ENCODE measurements at regions not wholly inside any gene's neighbourhood (a gene's known extent, or its start where the extent isn't known, plus 50 kb on each side); places are given as distances from the start of the nearest gene placed in this dataset.

DNA sequence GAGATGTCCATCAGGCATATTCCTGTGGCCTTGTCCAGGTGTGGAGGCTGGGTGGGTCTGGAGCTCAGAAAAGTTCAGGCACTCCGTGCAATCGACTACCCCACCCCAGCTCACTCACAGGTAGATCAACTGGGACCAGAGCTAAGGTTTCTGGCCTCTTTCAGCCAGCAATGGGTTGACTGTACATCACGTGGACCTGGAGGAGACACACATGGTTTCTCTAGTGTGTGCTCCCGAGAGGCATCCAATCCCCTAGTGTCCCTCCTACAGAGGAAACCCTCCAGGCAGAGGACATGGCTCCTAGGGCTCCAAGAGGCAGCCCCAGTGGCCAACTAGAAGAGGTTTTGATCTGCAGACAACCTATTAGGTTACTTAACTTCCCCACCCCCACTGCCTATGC lies 119.5 kb upstream of the RGS6 start:
- no TSS peak for BruUV-seq (replicated peaks)

DNA sequence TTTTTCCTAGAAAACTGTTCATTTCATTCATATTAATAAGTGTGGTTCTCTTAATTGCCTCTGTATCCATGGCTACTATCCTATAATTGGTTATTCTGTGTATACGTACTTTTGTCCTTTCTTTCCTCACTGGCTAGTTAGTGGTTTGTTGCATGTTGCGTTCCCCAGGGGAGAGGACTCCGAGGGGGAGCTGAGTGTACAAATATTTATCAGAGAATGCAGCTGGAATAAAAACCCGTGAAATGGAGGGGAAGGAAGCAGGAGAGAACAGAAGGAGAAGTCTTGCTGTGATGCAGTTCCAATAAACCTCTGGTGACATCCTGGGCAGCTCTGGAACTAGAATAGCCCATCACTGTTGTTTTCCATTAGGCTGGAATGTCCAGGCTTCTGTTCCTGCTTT lies 117.1 kb upstream of the RGS6 start:
- no peak for TF ChIP-seq EZH2 (IDR thresholded peaks at IDR 0.05; ENCODE audit: low read depth)
- TF ChIP-seq, protein P1, sequence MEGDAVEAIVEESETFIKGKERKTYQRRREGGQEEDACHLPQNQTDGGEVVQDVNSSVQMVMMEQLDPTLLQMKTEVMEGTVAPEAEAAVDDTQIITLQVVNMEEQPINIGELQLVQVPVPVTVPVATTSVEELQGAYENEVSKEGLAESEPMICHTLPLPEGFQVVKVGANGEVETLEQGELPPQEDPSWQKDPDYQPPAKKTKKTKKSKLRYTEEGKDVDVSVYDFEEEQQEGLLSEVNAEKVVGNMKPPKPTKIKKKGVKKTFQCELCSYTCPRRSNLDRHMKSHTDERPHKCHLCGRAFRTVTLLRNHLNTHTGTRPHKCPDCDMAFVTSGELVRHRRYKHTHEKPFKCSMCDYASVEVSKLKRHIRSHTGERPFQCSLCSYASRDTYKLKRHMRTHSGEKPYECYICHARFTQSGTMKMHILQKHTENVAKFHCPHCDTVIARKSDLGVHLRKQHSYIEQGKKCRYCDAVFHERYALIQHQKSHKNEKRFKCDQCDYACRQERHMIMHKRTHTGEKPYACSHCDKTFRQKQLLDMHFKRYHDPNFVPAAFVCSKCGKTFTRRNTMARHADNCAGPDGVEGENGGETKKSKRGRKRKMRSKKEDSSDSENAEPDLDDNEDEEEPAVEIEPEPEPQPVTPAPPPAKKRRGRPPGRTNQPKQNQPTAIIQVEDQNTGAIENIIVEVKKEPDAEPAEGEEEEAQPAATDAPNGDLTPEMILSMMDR (conservative IDR thresholded peaks at IDR 0.05) = no peak
- no peaks in the 10 kb centered on the region for H3K4me1 ChIP-seq (replicated peaks; ENCODE audit: insufficient read depth)
- ChIA-PET POLR2A (ENCODE audit: unreplicated experiment) (no interaction called here), CTCF (no interaction called here)
- H2AFZ ChIP-seq = no peak overlapping the region
- no peak overlapping the region for H3K4me3 ChIP-seq
- H3K36me3 ChIP-seq (ENCODE audit: low read depth) = no peaks in the 10 kb centered on the region
- H3K27ac ChIP-seq = no peak overlapping the region
- no peaks in the 10 kb centered on the region for H3K9me2 ChIP-seq (ENCODE audit: insufficient read depth)
- H3K4me2 ChIP-seq = no peak overlapping the region
- no TSS peak for BruUV-seq (replicated peaks)
- DNase-seq = no peak
- no peaks in the 10 kb centered on the region for H3F3A ChIP-seq (ENCODE audit: insufficient read depth, low read depth)
- no peaks in the 10 kb centered on the region for H4K20me1 ChIP-seq (ENCODE audit: insufficient read depth)
- peaks cover 7% of the 10 kb centered on the region; the same call in 1 of the 2 replicates for H3K27me3 ChIP-seq (ENCODE audit: insufficient read depth, low read depth)
- H3K79me2 ChIP-seq (ENCODE audit: low read depth) = no peaks in the 10 kb centered on the region
- intact Hi-C loops (cut with micrococcal nuclease; ENCODE audit: unreplicated experiment) = no loop called here
- H3K9me3 ChIP-seq (ENCODE audit: insufficient read depth, low read depth) = no peaks in the 10 kb centered on the region

More for the DNA sequence above, 119.5 kb upstream of the RGS6 start:
- H3K9me2 ChIP-seq (ENCODE audit: insufficient read depth) = no peaks in the 10 kb centered on the region
- no peaks in the 10 kb centered on the region for H3K36me3 ChIP-seq (ENCODE audit: low read depth)
- no peak for DNase-seq
- no peak overlapping the region for H3K27ac ChIP-seq
- POLR2A ChIA-PET (ENCODE audit: unreplicated experiment) = no interaction called here
- intact Hi-C loops (cut with micrococcal nuclease; ENCODE audit: unreplicated experiment) = no loop called here
- no peaks in the 10 kb centered on the region for H3K9me3 ChIP-seq (ENCODE audit: insufficient read depth, low read depth)
- H3K79me2 ChIP-seq (ENCODE audit: low read depth) = no peaks in the 10 kb centered on the region
- no peak overlapping the region for H3K4me3 ChIP-seq
- CTCF ChIA-PET = no interaction called here
- H3K4me1 ChIP-seq (replicated peaks; ENCODE audit: insufficient read depth) = no peaks in the 10 kb centered on the region
- peaks cover 10% of the 10 kb centered on the region; the same call in 1 of the 2 replicates for H3K27me3 ChIP-seq (ENCODE audit: insufficient read depth, low read depth)
- no peak overlapping the region for H3K4me2 ChIP-seq
- no peaks in the 10 kb centered on the region for H4K20me1 ChIP-seq (ENCODE audit: insufficient read depth)
- no peaks in the 10 kb centered on the region for H3F3A ChIP-seq (ENCODE audit: insufficient read depth, low read depth)
- TF ChIP-seq, protein P1 (conservative IDR thresholded peaks at IDR 0.05) = no peak
- no peak for TF ChIP-seq EZH2 (IDR thresholded peaks at IDR 0.05; ENCODE audit: low read depth)
- no peak overlapping the region for H2AFZ ChIP-seq

DNA sequence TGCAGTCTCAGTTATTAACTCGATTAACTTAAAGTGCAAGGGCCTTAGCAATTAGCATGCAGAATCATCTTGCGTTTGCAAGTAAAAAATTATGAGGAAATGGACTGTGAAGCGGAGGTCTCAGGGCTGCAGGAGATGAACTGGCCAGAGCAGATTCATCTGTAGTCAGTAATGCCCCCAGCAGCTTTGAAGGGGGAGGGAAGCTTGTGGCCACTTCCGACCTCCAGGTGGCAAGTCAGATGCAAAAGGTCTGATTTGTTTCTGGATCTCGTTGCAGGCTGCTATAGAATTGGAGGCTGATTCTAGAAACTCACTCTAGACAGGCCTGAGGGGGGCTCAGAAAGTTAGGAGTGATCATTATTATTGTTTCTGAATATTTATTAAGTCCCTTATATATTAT lies 107.4 kb upstream of the RGS6 start:
- BruUV-seq (replicated peaks) = no TSS peak
- no peak overlapping the region for H3K4me2 ChIP-seq

More for the DNA sequence above, 107.4 kb upstream of the RGS6 start:
- no peaks in the 10 kb centered on the region for H3K9me3 ChIP-seq (ENCODE audit: insufficient read depth, low read depth)
- H3K4me3 ChIP-seq = no peak overlapping the region
- no peaks in the 10 kb centered on the region for H3K9me2 ChIP-seq (ENCODE audit: insufficient read depth)
- no peak overlapping the region for H3K27ac ChIP-seq
- H3K4me1 ChIP-seq (replicated peaks; ENCODE audit: insufficient read depth) = no peaks in the 10 kb centered on the region
- H3K79me2 ChIP-seq (ENCODE audit: low read depth) = no peaks in the 10 kb centered on the region
- no peak overlapping the region for H2AFZ ChIP-seq
- POLR2A ChIA-PET (ENCODE audit: unreplicated experiment) = no interaction called here
- no peaks in the 10 kb centered on the region for H3K36me3 ChIP-seq (ENCODE audit: low read depth)
- TF ChIP-seq, protein P1 (conservative IDR thresholded peaks at IDR 0.05) = no peak
- intact Hi-C loops (cut with micrococcal nuclease; ENCODE audit: unreplicated experiment) = no loop called here
- CTCF ChIA-PET = no interaction called here
- no peaks in the 10 kb centered on the region for H4K20me1 ChIP-seq (ENCODE audit: insufficient read depth)
- H3F3A ChIP-seq (ENCODE audit: insufficient read depth, low read depth) = no peaks in the 10 kb centered on the region
- H3K27me3 ChIP-seq (ENCODE audit: insufficient read depth, low read depth) = peaks cover 5% of the 10 kb centered on the region; the same call in 1 of the 2 replicates
- no peak for DNase-seq

Measured in PC-9 (cell line).